B cell (primary cell): ENCODE measurements at regions not wholly inside any gene's neighbourhood (a gene's known extent, or its start where the extent isn't known, plus 50 kb on each side); places are given as distances from the start of the nearest gene placed in this dataset.

Source experiments
- CTCF ChIP-seq: fragments of 200-600 bp; IDR thresholded peaks from one replicate; pipeline ENCODE4 v1.8.0; 2022; ENCODE audit warnings: antibody characterized with exemption, mild to moderate bottlenecking
- EZH2 ChIP-seq: IDR thresholded peaks from 2 replicates; pipeline ENCODE4 v1.6.1; 2012; ENCODE audit warnings: borderline replicate concordance, low read depth, mild to moderate bottlenecking, moderate library complexity, low read length; ENCODE audit not compliant: insufficient read depth, poor library complexity, severe bottlenecking

- no peak for TF ChIP-seq CTCF
- TF ChIP-seq EZH2, result no peak
Observed at GRCh38 chr1:55481634-55482033, 266.5 kb upstream of the USP24 start.
